Stimulated activated CD4-positive, alpha-beta T cell treated with anti-CD3 and anti-CD28 coated beads, Interleukin-2, amount 100 ng/mL, for 24 hours (primary cell): ENCODE measurements at regions not wholly inside any gene's neighbourhood (a gene's known extent, or its start where the extent isn't known, plus 50 kb on each side); places are given as distances from the start of the nearest gene placed in this dataset.
"Not testable (repeated sequence)": the region's sequence is repeated elsewhere in the genome, so short reads cannot be mapped to it uniquely, and the experiment has no call there.

Experiments
- DNase-seq, 2 donors: peaks; one replicate each; pipeline ENCODE4 v3.0.0-alpha.2; 2020

GRCh38 chr18:10143596-10143995, 229.8 kb downstream of the VAPA start:
- no peak for DNase-seq

- no peak for DNase-seq
Measured at GRCh38 chr18:10145546-10145945, 231.7 kb downstream of the VAPA start.

GRCh38 chr18:10147226-10147625, 233.4 kb downstream of the VAPA start:
- DNase-seq, result no peak

- DNase-seq, result no peak
Measured at GRCh38 chr18:10147752-10148151, 233.9 kb downstream of the VAPA start.

GRCh38 chr18:10148189-10148929, 234.5 kb downstream of the VAPA start:
- DNase-seq, result no peak

GRCh38 chr18:10149768-10150556, 236.1 kb downstream of the VAPA start:
- DNase-seq, result no peak

- DNase-seq, result not testable (repeated sequence)
Measured at GRCh38 chr18:10150576-10150975, 236.8 kb downstream of the VAPA start.

GRCh38 chr18:10152475-10152874, 238.7 kb downstream of the VAPA start:
- DNase-seq, result no peak

- DNase-seq, result no peak
Measured at GRCh38 chr18:10153924-10154752, 240.3 kb downstream of the VAPA start.

GRCh38 chr18:10157706-10158105, 243.9 kb downstream of the VAPA start:
- no peak for DNase-seq

- DNase-seq, result no peak
Measured at GRCh38 chr18:10160251-10160650, 246.4 kb downstream of the VAPA start.

- no peak for DNase-seq
Measured at GRCh38 chr18:10161315-10161714, 247.5 kb downstream of the VAPA start.

GRCh38 chr18:10162340-10162739, 248.5 kb downstream of the VAPA start:
- no peak for DNase-seq

GRCh38 chr18:10164271-10165071, 250.7 kb downstream of the VAPA start:
- DNase-seq, result no peak

GRCh38 chr18:10166164-10166807, 252.5 kb downstream of the VAPA start:
- DNase-seq, result no peak

- no peak for DNase-seq
Measured at GRCh38 chr18:10167759-10168158, 253.9 kb downstream of the VAPA start.

- DNase-seq, result no peak
Measured at GRCh38 chr18:10168477-10168876, 254.7 kb downstream of the VAPA start.

- no peak for DNase-seq
Measured at GRCh38 chr18:10169064-10169562, 255.3 kb downstream of the VAPA start.

- no peak for DNase-seq
Measured at GRCh38 chr18:10169814-10170213, 256.0 kb downstream of the VAPA start.

GRCh38 chr18:10170375-10170774, 256.6 kb downstream of the VAPA start:
- no peak for DNase-seq

- DNase-seq, result not testable (repeated sequence)
Measured at GRCh38 chr18:10175333-10175732, 261.5 kb downstream of the VAPA start.

GRCh38 chr18:10179326-10179725, 265.5 kb downstream of the VAPA start:
- not testable (repeated sequence) for DNase-seq
